A673 (cell line): ENCODE measurements at regions not wholly inside any gene's neighbourhood (a gene's known extent, or its start where the extent isn't known, plus 50 kb on each side); places are given as distances from the start of the nearest gene placed in this dataset.

Source experiments
- BruUV-seq: library from RNA; stranded (reverse); fragments of 400-500 nt; replicated peaks from 2 replicates; lab custom pipeline; 2021; lab: Mats Ljungman, UMichigan
- CTCF ChIA-PET: fragments of 300-600 bp; sonication (Branson Sonifier 250); formaldehyde crosslinking; loops from one replicate; lab custom pipeline; 2022; ENCODE audit warnings: antibody characterized with exemption; lab: Charles Lee
- POLR2A ChIA-PET: fragments of 300-600 bp; sonication (Branson Sonifier 250); formaldehyde crosslinking; loops from one replicate; lab custom pipeline; 2022; ENCODE audit warnings: antibody characterized with exemption; ENCODE audit not compliant: low non-redundant PET; lab: Charles Lee
- DNase-seq: peaks from one replicate; pipeline ENCODE4 v3.0.0-alpha.2; 2015; ENCODE audit warnings: low spot score
- H3K27ac ChIP-seq: fragments of 200-600 bp; sonication (generic); 2 replicates; pipeline ENCODE4 v1.5.1; 2016; ENCODE audit warnings: mixed run types, low read depth, mild to moderate bottlenecking, mixed read lengths, antibody characterized with exemption, low read length; ENCODE audit not compliant: poor library complexity, severe bottlenecking
- H3K27me3 ChIP-seq: fragments of 200-600 bp; sonication (generic); replicated peaks from 2 replicates; pipeline ENCODE4 v1.6.1; 2017; ENCODE audit warnings: mixed run types, low read depth, mild to moderate bottlenecking, mixed read lengths, antibody characterized with exemption, low read length; ENCODE audit not compliant: insufficient read depth, poor library complexity
- H3K36me3 ChIP-seq: fragments of 200-600 bp; sonication (generic); 2 replicates; pipeline ENCODE4 v1.6.1; 2016; ENCODE audit warnings: mixed run types, mild to moderate bottlenecking, mixed read lengths, antibody characterized with exemption, low read length; ENCODE audit not compliant: insufficient read depth, poor library complexity, severe bottlenecking
- H3K4me1 ChIP-seq: fragments of 200-600 bp; sonication (generic); 2 replicates; pipeline ENCODE4 v1.6.1; 2017; ENCODE audit warnings: mixed run types, mild to moderate bottlenecking, mixed read lengths, antibody characterized with exemption, low read length; ENCODE audit not compliant: insufficient read depth, poor library complexity, severe bottlenecking
- H3K4me3 ChIP-seq: fragments of 200-600 bp; sonication (generic); 2 replicates; pipeline ENCODE4 v1.5.1; 2016; ENCODE audit warnings: low read depth, mixed run types, mild to moderate bottlenecking, mixed read lengths, low read length; ENCODE audit not compliant: poor library complexity, severe bottlenecking
- H3K9me3 ChIP-seq: fragments of 200-600 bp; sonication (generic); 2 replicates; pipeline ENCODE4 v1.6.1; 2016; ENCODE audit warnings: mixed run types, low read depth, mild to moderate bottlenecking, mixed read lengths, antibody characterized with exemption, low read length; ENCODE audit not compliant: poor library complexity, severe bottlenecking
- EZH2 ChIP-seq: fragments of 200-600 bp; sonication (generic); IDR thresholded peaks from 2 replicates; pipeline ENCODE4 v1.6.1; 2017; ENCODE audit warnings: borderline replicate concordance, low read depth, mild to moderate bottlenecking, mixed read lengths, antibody characterized with exemption, low read length; ENCODE audit not compliant: poor library complexity, severe bottlenecking
- intact Hi-C: fragments of 100-400 bp; cut with micrococcal nuclease; formaldehyde crosslinking; loops from one replicate; pipeline ENCODE4 v1.10.0; 2022; ENCODE audit not compliant: unreplicated experiment
- TF ChIP-seq, protein P1 (sequence below): fragments of 300-800, 200-600 bp; sonication (generic); conservative IDR thresholded peaks from 2 replicates; pipeline ENCODE4 v1.5.1; 2017; ENCODE audit warnings: low read depth, mild to moderate bottlenecking, antibody characterized with exemption, low read length, moderate library complexity, mixed read lengths

- CTCF ChIA-PET, result no interaction called here
- no TSS peak for BruUV-seq
- POLR2A ChIA-PET, result no interaction called here
These were observed 201.0 kb upstream of the WSCD1 start for GRCh38 chr17:5869041-5869745.

DNA sequence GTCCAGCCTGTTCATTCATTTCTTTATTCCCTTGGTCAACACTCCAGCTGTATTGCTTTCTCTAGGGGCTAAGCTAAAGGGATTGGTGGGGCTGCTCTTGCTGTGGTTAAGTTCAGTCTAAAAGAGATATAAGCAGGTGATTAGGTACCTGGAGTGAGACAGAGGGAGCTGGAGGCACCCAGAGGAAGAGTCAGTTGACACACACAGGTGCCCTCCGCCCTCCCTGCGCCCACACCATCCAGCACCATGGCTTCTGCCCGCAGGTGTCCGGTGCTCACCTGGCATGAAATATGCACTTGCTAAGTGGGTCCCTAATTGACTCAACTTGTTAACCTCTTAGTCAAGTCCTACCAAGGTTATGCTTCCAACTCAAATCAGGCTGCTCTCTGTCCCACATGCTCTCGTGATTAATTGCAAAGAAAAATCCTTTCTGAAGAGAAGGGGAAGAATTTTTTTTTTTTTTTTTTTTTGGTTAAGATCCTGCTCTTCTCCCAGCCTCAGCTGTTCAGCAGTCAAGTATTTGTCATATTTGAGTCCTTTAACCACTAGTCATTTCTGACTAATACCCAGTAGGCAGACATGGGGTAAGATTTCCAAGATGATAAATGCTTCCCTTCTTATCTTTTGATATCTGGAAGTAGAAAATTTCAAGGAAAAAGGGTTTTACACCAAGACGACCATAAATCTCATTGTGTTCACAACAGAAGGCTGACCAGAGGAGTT lies 199.8 kb upstream of the WSCD1 start:
- H3K27me3 ChIP-seq, result peaks cover 49% of the 10 kb centered on the region
- H3K4me3 ChIP-seq, result no peak overlapping the region
- BruUV-seq, result no TSS peak
- H3K27ac ChIP-seq, result no peak overlapping the region
- intact Hi-C loops, result no loop called here
- no peak for DNase-seq
- CTCF ChIA-PET, result no interaction called here
- POLR2A ChIA-PET, result no interaction called here
- H3K36me3 ChIP-seq, result no peaks in the 10 kb centered on the region
- no peaks in the 10 kb centered on the region for H3K9me3 ChIP-seq
- no peaks in the 10 kb centered on the region for H3K4me1 ChIP-seq
- TF ChIP-seq EZH2, result no peak
- TF ChIP-seq, protein P1, sequence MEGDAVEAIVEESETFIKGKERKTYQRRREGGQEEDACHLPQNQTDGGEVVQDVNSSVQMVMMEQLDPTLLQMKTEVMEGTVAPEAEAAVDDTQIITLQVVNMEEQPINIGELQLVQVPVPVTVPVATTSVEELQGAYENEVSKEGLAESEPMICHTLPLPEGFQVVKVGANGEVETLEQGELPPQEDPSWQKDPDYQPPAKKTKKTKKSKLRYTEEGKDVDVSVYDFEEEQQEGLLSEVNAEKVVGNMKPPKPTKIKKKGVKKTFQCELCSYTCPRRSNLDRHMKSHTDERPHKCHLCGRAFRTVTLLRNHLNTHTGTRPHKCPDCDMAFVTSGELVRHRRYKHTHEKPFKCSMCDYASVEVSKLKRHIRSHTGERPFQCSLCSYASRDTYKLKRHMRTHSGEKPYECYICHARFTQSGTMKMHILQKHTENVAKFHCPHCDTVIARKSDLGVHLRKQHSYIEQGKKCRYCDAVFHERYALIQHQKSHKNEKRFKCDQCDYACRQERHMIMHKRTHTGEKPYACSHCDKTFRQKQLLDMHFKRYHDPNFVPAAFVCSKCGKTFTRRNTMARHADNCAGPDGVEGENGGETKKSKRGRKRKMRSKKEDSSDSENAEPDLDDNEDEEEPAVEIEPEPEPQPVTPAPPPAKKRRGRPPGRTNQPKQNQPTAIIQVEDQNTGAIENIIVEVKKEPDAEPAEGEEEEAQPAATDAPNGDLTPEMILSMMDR, result no peak

More at GRCh38 chr17:5869041-5869745, 201.0 kb upstream of the WSCD1 start:
- TF ChIP-seq, protein P1, result no peak
- no peak for TF ChIP-seq EZH2
- no peak overlapping the region for H3K27ac ChIP-seq
- no peaks in the 10 kb centered on the region for H3K9me3 ChIP-seq
- H3K4me1 ChIP-seq, result no peaks in the 10 kb centered on the region
- H3K27me3 ChIP-seq, result peaks cover 49% of the 10 kb centered on the region
- DNase-seq, result no peak
- intact Hi-C loops, result no loop called here
- no peaks in the 10 kb centered on the region for H3K36me3 ChIP-seq
- H3K4me3 ChIP-seq, result no peak overlapping the region

DNA sequence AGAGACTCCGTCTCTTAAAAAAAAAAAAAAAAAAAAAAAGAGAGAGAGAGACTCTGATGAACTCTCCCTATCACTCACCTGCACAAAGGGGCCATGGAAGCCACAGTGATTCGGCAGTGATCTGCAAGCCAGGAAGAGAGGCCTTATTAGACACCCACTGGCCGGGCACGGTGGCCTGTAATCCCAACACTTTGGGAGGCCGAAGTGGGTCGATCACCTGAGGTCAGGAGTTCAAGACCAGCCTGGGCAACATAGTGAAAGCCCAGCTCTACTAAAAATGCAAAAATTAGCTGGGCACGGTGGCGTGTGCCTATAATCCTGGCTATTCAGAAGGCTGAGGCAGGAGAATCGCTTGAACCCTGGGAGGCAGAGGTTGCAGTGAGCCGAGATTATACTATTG lies 198.5 kb upstream of the WSCD1 start:
- no peak overlapping the region for H3K27ac ChIP-seq
- no peaks in the 10 kb centered on the region for H3K4me1 ChIP-seq
- DNase-seq, result no peak
- no peaks in the 10 kb centered on the region for H3K36me3 ChIP-seq
- peaks cover 49% of the 10 kb centered on the region for H3K27me3 ChIP-seq
- ChIA-PET POLR2A (no interaction called here), CTCF (no interaction called here)
- BruUV-seq, result no TSS peak
- no peak overlapping the region for H3K4me3 ChIP-seq
- no peaks in the 10 kb centered on the region for H3K9me3 ChIP-seq
- TF ChIP-seq, protein P1, result no peak
- TF ChIP-seq EZH2, result no peak
- intact Hi-C loops, result no loop called here
